Brain microvascular endothelial cell (primary cell): ENCODE measurements at regions not wholly inside any gene's neighbourhood (a gene's known extent, or its start where the extent isn't known, plus 50 kb on each side); places are given as distances from the start of the nearest gene placed in this dataset.

ENCODE experiments used
- DNase-seq: peaks from one replicate; pipeline ENCODE4 v3.0.0-alpha.2; 2020
- H3K27ac ChIP-seq: fragments of 250-450 bp; sonication (Bioruptor Pico); 2 replicates; pipeline ENCODE4 v1.5.1; 2020; ENCODE audit warnings: mild to moderate bottlenecking, moderate library complexity
- H3K27me3 ChIP-seq: fragments of 250-450 bp; sonication (Bioruptor Pico); replicated peaks from 2 replicates; pipeline ENCODE4 v1.5.1; 2020; ENCODE audit warnings: mild to moderate bottlenecking
- H3K36me3 ChIP-seq: fragments of 250-450 bp; sonication (Bioruptor Pico); replicated peaks from 2 replicates; pipeline ENCODE4 v1.5.1; 2020; ENCODE audit warnings: mild to moderate bottlenecking
- H3K4me3 ChIP-seq: 2 replicates; pipeline ENCODE4 v1.5.1; 2011; ENCODE audit warnings: low read depth, mild to moderate bottlenecking, control low read depth, low read length, moderate library complexity
- CTCF ChIP-seq: IDR thresholded peaks from 2 replicates; pipeline ENCODE4 v1.5.1; 2011; ENCODE audit warnings: low read depth, mild to moderate bottlenecking, moderate library complexity, low read length, control low read depth, inconsistent platforms; ENCODE audit errors: missing control alignments
- in situ Hi-C: cut with HindIII; loops from 2 replicates; pipeline ENCODE4 v1.10.0; 2017; ENCODE audit warnings: low sequenced_read_pairs, low pct_ligation_motif_present

GRCh38 chr11:95283650-95284049 lies 52.6 kb upstream of the SESN3 start:
- Histone ChIP-seq H3K27ac (no peak overlapping the region), H3K27me3 (no peaks in the 10 kb centered on the region), H3K4me3 (no peak overlapping the region), H3K36me3 (no peaks in the 10 kb centered on the region)
- in situ Hi-C loops = no loop called here
- TF ChIP-seq CTCF = no peak
- DNase-seq = no peak

- H3K27ac ChIP-seq = no peak overlapping the region
- no peaks in the 10 kb centered on the region for H3K36me3 ChIP-seq
- no peaks in the 10 kb centered on the region for H3K27me3 ChIP-seq
- H3K4me3 ChIP-seq = no peak overlapping the region
- in situ Hi-C loops = no loop called here
- DNase-seq = no peak
- TF ChIP-seq CTCF = no peak
These were observed 52.1 kb upstream of the SESN3 start for GRCh38 chr11:95283146-95283545.

GRCh38 chr11:95282291-95282751 lies 51.3 kb upstream of the SESN3 start:
- no peak for DNase-seq
- Histone ChIP-seq H3K36me3 (no peaks in the 10 kb centered on the region), H3K27me3 (no peaks in the 10 kb centered on the region), H3K27ac (no peak overlapping the region), H3K4me3 (no peak overlapping the region)
- in situ Hi-C loops = no loop called here
- no peak for TF ChIP-seq CTCF
